ENCODE measurements at regions not wholly inside any gene's neighbourhood (a gene's known extent, or its start where the extent isn't known, plus 50 kb on each side); places are given as distances from the start of the nearest gene placed in this dataset.
"Not testable (repeated sequence)": the region's sequence is repeated elsewhere in the genome, so short reads cannot be mapped to it uniquely, and the experiment has no call there.

- ATAC-seq (no peak), DNase-seq (no peak)
- no peaks in the 10 kb centered on the region for H3K36me3 ChIP-seq (ENCODE audit: low read depth)
- no peak overlapping the region for H3K4me3 ChIP-seq
- no peak for TF ChIP-seq CTCF (IDR thresholded peaks at IDR 0.05)
- intact Hi-C loops (cut with DNase I, micrococcal nuclease): loop anchor here in 1 of 2 donors (5.0 to 10.0 kb wide), 2 partner anchors 75 to 157 kb away; partner anchors contain the start of gene CEMIP2
- no peaks in the 10 kb centered on the region for H3K9me3 ChIP-seq
- H3K4me1 ChIP-seq (ENCODE audit: low read depth): no peaks in the 10 kb centered on the region
These were observed 160.8 kb downstream of the CEMIP2 start for GRCh38 chr9:71607461-71607881.

GRCh38 chr9:71604197-71605063 is 163.9 kb downstream of the CEMIP2 start:
- no peaks in the 10 kb centered on the region for H3K9me3 ChIP-seq
- H3K4me1 ChIP-seq (ENCODE audit: low read depth): no peaks in the 10 kb centered on the region
- ATAC-seq (peak; percentile 90), DNase-seq (peak; percentile 46 to 92 (median 81))
- no peaks in the 10 kb centered on the region for H3K36me3 ChIP-seq (ENCODE audit: low read depth)
- H3K4me3 ChIP-seq: no peak overlapping the region
- intact Hi-C loops (cut with DNase I, micrococcal nuclease): loop anchor here in 1 of 2 donors (5.0 to 10.0 kb wide), 2 partner anchors 78 to 160 kb away; partner anchors contain the start of gene CEMIP2
- TF ChIP-seq CTCF (IDR thresholded peaks at IDR 0.05): peak; percentile 77

GRCh38 chr9:71602652-71603051 is 165.7 kb downstream of the CEMIP2 start:
- no peak for TF ChIP-seq CTCF (IDR thresholded peaks at IDR 0.05)
- ATAC-seq: peak; percentile 56

GRCh38 chr9:71595762-71596161 is 172.6 kb downstream of the CEMIP2 start:
- ATAC-seq; H3K9me3 ChIP-seq; H3K4me1 ChIP-seq (ENCODE audit: low read depth); H3K4me3 ChIP-seq; intact Hi-C loops (cut with DNase I, micrococcal nuclease); DNase-seq; H3K36me3 ChIP-seq (ENCODE audit: low read depth): not testable (repeated sequence)

More at GRCh38 chr9:71602652-71603051, 165.7 kb downstream of the CEMIP2 start:
- Histone ChIP-seq H3K36me3 (ENCODE audit: low read depth) (no peaks in the 10 kb centered on the region), H3K4me3 (no peak overlapping the region), H3K9me3 (no peaks in the 10 kb centered on the region), H3K4me1 (ENCODE audit: low read depth) (no peaks in the 10 kb centered on the region)
- no peak for DNase-seq
- intact Hi-C loops (cut with DNase I, micrococcal nuclease): loop anchor here in 1 of 2 donors (10.0 kb wide), 1 partner anchor 162 kb away; the partner anchor contains the start of gene CEMIP2

GRCh38 chr9:71594541-71594940 is 173.8 kb downstream of the CEMIP2 start:
- intact Hi-C loops (cut with DNase I, micrococcal nuclease): no loop called here
- ATAC-seq: no peak
- no peak for TF ChIP-seq CTCF (IDR thresholded peaks at IDR 0.05)

GRCh38 chr9:71592400-71592799 is 175.9 kb downstream of the CEMIP2 start:
- ATAC-seq: no peak
- no peak for TF ChIP-seq CTCF (IDR thresholded peaks at IDR 0.05)
- intact Hi-C loops (cut with DNase I, micrococcal nuclease): no loop called here
- no peaks in the 10 kb centered on the region for H3K36me3 ChIP-seq (ENCODE audit: low read depth)
- DNase-seq: no peak
- H3K4me1 ChIP-seq (ENCODE audit: low read depth): no peaks in the 10 kb centered on the region
- H3K9me3 ChIP-seq: no peaks in the 10 kb centered on the region
- H3K4me3 ChIP-seq: no peak overlapping the region

More at GRCh38 chr9:71594541-71594940, 173.8 kb downstream of the CEMIP2 start:
- no peaks in the 10 kb centered on the region for H3K9me3 ChIP-seq
- H3K4me1 ChIP-seq (ENCODE audit: low read depth): no peaks in the 10 kb centered on the region
- no peaks in the 10 kb centered on the region for H3K36me3 ChIP-seq (ENCODE audit: low read depth)
- no peak overlapping the region for H3K4me3 ChIP-seq
- DNase-seq: no peak

Measured in mucosa of descending colon (tissue), 3 donors.